C1 segment of cervical spinal cord (tissue), 14 donors: ENCODE measurements at regions not wholly inside any gene's neighbourhood (a gene's known extent, or its start where the extent isn't known, plus 50 kb on each side); places are given as distances from the start of the nearest gene placed in this dataset.

Experiments
- DNase-seq, 14 donors: peaks; one replicate each; lab custom pipeline; 2025; lab: John Stamatoyannopoulos, UW

DNA sequence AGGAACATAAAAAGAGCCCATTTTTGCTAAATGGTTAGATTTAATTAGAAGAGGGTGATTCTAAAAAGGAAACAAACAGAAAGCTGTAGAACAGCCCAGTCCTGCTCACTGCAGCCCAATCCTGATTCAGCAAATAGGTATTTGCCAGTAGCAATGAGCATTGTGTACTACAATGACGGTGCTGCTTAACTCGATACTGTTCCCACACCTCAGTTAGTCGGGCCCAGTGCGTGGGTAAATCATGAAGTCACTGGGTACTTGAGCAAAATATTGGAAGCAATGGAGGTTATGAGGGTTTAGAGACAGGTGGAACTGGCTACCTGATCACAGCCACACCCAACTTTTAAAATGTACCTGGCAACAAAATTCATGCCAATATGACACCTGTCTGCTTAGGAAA lies 101.5 kb upstream of the ADGRL2 start:
- no peak for DNase-seq

DNA sequence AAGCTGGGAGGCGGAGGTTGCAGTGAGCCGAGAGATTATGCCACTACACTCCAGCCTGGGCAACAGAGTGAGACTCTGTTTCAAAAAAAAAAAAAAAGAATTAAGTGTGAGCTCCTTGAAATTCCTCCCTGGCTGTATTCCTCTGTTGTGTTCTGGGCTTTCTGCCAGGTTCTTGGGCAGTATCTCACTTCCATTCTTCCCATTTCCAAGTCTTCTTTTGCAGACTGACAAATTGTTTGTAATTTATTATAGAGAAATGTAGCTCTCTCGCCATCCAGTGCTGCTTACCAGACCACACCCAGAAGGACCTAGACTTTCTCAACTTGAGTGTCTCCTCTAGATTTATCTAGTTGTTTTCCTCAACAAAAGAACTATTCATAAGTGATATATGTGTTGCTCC lies 105.0 kb upstream of the ADGRL2 start:
- DNase-seq = no peak

DNA sequence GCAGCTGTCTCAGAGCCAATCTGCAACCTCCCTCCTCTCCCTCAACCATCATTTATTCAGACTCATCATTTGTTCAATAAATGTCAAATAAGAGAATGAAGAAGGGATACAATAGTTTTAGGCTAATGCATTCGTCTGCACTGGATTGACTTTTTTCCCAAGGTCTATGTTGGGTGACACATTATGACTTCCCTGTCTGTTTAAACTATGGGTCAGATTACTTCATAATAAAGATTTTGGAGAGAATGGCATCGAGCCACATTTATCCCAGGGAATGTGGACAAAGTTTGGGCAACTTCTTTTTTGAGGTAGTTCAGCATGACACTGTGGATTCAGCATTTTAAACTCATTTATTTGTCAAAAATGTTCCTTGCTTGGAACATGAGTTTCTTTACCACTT lies 107.4 kb upstream of the ADGRL2 start:
- DNase-seq = no peak

DNA sequence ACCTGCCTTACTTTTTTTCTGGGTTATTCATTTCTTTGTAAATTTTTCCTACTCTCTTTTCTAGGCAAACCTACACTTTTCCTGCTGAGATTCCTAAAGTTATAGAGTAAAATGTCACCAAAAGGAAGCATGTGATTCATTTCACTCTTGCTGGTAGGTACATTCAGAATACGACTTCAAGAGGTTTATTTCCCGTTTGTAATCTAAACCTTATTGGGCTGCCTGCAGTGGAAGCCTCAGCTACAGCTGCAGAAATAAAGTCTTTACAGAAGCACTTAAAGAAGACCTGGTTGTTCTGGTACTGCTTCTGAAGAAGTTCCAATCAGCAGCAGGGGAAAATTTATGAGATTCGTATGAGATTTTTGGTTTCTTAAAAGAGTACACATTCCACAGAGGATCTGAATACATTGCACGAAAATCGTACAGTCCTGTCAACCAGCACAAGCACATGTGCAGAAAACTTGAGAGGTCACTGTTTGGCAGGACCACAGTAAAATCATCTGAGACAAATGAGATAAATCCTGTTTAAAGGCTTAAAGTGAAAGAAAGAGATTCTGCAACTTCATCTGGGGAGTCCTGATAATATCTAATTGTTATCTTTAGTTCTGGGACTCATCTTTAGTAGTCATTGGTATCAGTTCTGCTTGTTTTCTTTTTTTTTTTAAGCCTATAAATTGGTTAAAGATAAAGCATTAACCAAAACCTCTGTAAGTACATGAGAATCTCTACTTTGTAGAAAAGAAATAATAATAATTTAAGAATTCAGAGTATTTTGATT lies 109.9 kb upstream of the ADGRL2 start:
- no peak for DNase-seq

DNA sequence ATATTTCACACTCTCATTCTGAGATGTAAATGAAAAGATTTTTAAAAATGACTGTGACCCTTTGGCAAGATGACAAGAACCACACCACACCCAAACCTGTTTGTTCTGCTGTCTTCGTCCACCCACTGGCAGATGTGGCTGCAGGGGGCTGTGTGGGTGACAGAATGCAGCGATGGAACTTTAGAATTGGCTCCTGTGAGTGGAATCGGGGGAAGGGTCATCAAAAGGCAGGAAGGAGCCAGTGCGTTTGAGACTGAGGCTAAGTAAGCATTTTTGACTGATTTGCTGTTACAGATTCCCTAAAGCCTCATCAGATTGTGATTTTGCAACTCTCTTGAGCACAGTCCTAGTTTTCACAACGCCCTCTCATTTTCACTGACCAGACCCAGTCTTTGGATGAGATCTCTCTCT lies 111.2 kb upstream of the ADGRL2 start:
- DNase-seq = no peak

DNA sequence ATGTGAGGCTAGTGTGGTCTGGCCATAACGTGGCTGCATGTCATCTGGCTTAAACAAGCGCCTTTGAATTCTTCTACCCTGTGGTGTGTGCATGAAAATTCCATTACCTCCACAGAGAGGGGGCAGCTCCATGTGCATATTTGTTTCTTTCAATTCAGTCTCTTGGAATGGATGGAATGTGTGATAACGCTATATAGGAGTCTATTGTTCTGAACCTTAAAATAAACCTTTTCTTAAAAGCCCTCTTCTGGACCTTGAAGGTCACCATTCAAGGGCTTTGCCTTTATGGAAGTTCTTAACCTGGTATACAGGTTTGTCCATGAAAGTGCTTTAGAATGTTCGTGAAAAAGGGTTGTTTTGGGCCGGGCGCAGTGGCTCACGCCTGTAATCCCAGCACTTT lies 118.2 kb upstream of the ADGRL2 start:
- DNase-seq = no peak

DNA sequence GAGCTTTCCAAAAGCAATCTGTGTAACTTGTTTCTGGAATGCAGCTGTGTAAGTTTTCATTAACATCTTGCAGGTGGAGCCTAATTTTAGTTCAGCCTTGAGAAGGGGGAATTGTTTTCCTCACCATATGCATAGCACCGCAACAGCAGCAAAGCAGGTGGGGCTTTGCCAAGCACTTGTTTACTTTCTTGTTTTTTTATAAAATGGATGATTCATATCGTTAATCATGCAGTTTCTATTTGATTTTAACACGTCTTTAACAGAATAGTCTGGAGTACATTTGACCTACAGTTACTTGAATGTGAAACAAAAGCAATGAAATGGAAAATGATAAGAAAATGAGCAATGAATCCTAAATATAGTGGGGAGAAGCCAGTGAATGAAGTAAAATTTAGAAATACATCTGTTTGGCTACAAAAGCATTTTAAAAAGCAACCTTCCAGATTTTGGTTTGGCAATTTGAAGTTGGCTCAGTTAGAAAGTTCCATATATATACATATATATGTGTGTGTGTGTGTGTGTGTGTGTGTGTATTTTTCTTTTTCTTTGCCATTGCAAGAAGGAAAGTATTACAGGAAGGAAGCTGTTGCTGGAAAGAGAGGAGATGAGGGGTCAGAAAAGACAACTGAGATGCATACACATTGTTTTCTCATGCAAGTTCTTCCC lies 119.0 kb upstream of the ADGRL2 start:
- DNase-seq = no peak

DNA sequence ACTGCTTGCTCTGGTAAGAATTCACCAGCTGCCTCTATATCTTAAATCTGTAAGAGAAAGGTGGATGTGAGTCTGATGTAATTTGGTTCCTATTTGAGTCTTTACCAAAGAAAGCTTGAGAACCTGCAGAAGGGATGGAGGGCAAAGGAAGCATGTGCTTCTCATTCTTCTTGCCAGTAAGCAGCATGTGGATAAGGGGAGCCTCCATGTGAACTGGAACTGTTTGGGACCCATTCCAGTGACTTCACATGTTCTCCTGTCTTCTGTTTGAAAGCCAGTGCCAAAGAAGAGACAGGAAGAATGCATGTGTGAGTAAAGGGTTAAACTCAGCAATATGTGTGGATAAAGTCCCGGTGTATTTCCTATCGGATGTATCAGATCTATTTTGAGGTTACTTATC lies 119.6 kb upstream of the ADGRL2 start:
- no peak for DNase-seq

DNA sequence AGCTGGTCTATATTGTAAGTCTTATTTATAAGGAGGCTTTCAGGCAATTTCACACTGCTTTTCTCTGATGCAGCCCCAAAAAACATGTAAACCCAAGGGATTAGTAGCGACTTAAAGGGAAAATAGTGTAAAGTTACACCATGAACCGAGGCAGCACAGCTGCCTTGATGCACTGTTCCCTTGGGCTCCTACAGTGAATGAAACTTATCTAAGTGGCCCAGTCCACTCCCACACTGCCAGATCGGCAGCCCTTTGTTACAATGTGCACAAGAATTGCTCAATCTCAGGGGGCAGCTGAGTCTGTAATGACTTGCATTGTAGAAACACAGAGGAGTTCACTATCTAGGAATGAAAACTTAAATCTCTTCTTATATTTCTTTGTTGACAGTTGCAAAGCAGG lies 120.8 kb upstream of the ADGRL2 start:
- DNase-seq = no peak

DNA sequence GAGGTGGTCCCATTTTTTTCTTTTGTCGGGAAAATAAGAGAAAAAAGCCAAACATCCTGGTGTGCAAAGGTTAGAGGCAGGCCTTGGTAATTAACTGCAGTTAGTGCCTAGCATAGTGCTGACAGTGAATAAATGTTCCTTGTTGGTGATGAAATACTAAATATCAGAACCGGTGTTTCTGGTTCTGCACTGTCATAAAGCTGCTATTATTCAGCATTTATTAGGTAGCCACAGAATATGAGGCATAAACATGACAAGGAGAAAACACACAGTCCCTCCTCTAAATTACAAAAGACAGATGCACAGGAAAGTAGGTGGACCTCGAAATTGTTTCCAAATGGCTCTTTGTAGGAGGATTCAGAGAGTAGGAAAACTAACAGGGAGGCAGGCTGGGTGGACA lies 122.0 kb upstream of the ADGRL2 start:
- no peak for DNase-seq

DNA sequence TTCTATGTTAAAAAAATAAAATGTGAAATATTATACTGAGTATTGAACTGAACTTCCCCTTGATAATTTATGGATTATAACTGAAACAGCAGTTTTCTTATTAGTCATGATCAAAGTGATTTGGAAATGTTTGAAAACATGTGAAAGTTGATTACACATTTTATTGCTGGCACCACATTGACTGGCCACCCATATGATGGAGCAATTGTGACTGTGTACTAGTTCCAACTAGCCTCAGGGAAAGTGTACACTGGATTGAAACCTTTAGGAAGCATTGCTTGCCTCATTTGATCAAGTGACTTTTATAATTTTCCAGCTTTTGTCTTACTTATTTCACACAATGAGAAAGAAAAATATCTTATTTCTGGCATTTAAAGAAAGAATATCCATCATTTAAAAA lies 128.0 kb upstream of the ADGRL2 start:
- DNase-seq = no peak

DNA sequence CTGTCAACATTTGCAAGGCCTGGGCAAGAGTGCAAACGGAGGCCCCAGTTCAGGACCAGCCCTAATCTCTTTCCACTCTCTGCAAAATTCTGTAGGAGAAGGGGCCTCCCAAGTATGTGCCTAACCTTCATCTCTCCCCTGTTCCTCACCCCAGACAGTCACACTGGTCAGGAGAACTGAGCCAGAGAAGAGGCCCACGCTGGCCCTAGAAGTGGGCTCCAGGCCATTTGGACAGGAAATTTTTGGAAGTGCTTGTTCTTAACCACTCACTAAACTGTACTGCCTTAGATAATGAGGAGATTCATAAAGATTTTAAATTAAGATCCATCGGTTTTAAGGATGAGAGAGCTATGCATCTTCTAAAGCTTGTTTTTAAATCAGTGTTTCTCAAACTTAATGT lies 129.7 kb upstream of the ADGRL2 start:
- DNase-seq = no peak

DNA sequence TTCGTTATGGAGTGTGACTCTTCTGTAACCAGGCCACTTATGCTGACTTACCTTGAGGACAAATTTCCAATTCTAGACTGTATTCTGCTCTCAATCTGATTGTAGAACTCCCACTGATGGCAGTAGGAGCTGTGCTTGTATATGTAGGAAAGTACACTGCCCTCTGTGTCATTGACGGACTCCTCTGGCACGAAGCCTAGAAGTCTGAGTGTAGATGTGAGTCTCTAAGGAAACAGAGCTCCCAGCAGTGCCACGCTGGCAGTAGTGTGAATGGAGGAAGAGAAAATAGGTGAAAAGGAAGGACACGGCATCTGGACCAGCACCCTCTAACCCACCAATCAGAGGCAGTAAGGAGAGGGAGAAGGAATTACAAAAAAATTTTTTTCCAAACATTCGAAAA lies 130.4 kb upstream of the ADGRL2 start:
- DNase-seq = peak in 5 of 14 donors; percentile 2 to 23 (median 8)

DNA sequence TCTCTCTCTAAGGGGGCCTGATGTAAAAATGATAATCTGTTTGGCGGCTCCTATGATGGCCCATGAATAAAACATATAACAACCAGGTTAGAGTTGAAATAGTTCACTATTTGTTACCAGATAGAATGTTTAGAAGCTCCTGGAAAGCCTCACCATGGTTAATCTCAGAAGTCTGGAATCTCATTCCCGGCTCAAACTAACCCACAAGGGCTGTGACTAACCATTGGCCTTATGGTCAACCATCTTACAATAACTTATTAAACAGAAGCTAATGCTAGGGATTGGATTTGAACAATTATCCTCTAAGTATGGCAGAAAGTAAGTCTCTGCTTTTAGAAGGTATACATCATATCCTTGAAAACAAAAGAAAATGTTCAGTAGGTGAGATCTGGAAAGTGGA lies 134.1 kb upstream of the ADGRL2 start:
- DNase-seq = no peak

DNA sequence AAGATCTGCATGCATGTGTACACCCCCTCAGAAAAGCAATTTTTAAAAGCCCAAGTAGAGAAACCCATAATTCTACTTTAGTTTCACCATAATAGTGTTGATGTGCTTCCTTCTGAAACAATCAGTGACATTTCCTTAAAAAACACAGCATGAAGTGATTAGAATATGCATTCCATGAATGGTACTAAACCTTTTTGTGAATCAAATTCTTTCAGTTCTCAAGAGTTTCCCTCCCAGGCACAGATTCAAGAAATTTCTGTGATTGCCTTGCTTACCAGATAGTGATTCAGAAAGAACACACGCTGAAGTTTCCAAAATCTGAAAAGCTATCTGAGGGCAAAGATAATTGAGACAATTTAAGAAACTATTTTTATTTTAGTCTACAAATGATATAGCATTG lies 136.4 kb upstream of the ADGRL2 start:
- DNase-seq = no peak

DNA sequence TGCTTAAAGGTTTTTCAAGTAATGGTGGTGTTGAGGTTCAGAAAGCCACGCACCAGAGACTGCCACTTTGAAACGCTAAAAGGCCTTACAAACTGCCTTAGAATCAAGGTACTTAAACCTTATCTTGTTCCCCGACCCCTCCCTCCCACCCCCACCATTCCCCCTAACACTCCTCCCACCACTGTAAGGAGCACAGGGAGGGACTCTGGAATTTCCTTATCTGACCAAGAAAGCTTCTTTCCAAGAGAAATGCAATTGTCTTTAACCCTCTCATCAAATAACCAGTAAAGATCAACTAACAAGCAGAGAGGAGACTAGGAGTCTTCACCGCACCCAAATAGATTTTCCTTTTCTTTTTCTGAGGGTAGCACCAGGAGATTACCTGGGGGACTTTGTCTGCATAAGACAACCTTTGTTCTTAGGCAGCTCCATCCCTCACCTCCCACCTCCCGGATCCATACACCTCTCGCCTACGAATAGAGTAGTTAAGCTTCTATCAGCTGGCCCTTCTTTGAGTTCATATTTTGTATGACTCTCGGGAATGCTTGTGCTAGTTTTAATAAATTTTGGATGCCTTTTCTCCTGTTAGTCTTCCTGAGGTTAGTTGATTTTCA lies 137.7 kb upstream of the ADGRL2 start:
- no peak for DNase-seq

DNA sequence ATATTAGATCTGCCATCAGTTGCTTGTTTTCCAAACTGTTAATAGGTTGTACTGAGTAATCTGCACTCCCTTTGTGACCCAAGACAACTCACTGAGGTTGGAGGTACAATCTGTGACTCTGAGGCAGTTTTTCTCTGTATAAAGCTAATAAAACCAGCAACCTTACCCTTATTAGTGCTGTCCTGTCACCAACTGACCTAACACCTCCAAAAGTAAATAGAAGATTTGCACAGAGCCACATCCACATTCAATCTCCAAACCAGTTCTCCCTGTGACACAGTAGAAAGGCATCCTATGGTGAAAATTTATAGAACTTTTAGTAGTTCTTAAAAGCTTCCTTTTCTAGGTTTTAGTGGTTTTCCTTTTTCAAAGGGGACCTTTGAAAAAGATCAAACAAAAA lies 140.4 kb upstream of the ADGRL2 start:
- DNase-seq = no peak

DNA sequence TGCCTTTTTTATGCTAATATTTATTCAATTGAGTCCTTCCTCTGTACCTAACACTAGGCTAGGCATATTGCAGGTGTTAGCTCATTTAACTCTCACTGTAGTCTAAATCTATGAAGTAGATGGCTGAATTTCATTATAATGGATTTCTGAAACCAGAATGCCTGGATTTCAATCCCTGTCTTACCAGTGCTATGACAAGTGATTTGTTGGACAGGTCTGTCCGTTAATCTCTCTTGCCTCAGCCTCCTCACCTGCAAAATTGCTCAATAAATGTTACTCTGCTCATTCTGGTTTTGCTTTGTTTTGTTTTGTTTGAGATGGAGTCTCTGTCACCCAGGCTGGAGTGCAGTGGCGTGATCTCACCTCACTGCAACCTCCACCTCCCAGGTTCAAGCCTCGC lies 146.1 kb upstream of the ADGRL2 start:
- DNase-seq = no peak

DNA sequence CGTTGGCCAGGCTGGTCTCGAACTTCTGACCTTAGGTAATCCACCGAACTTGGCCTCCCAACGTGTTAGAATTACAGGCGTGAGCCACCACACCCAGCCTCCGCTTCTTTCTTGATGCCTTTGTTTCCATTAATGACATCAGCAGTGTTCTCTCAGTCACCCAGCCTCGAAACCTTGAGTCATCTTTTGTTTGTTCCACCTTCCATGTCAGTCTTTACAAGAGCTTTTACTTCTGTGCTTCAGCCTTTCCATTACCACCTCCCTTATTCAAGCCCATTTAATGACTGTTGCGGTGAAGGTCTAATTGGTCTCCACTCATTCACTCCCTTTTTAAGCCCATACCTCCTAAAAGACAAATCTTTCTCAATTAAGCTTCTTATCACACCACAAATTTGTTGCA lies 146.6 kb upstream of the ADGRL2 start:
- DNase-seq = no peak

DNA sequence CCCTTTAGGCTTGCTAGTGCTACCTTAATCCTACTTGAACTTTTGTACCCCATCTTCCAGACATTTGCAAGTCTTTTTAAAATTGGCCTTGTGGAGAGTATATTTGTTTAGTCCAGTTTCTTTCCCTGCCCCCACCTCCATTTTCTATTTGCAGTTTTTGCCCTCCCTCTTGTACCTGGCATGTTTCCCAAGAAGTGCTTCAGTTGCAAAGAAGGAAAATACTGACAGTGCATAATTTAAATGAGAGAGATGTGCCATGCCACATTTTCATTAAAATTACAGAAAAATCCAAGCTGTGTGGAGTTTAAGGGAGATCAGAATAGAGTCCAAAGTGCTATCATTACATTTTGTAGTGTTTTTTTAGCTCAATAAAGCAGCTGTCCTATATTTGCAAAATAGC lies 150.0 kb upstream of the ADGRL2 start:
- no peak for DNase-seq

DNA sequence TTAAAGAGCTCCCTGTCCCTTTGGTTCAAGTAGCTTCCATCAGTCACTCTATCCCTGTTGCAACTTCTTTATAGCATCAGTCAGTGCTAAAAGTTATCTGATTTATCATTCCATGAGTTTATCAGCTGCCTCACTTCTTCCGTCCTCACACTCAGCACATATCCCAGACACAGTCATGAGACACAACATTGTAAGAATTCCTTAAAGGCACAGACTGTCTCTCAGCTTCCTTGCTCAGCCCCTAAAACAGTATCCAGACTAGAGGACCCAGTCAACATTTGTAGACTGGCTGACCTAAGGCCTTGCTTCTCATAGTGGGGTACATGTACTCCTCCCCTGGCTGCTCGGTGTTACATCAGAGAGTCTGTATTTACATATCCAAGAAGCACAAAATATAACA lies 164.9 kb upstream of the ADGRL2 start:
- no peak for DNase-seq

DNA sequence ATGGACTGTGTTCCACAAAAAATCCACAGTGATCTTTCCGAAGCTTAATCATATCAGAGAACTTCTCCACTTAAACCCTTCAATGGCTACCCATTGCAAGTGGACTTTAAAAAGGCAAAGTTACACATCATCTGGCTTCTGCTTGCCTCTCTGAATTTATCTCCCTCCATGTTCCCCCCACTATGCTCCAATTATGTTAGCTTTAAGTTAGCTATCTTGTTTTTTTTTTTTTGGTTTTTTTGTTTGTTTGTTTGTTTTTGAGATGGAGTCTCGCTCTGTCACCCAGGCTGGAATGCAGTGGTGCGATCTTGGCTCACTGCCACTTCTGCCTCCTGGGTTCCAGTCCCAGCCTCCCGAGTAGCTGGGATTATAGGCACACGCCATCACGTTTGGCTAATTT lies 166.4 kb upstream of the ADGRL2 start:
- no peak for DNase-seq

DNA sequence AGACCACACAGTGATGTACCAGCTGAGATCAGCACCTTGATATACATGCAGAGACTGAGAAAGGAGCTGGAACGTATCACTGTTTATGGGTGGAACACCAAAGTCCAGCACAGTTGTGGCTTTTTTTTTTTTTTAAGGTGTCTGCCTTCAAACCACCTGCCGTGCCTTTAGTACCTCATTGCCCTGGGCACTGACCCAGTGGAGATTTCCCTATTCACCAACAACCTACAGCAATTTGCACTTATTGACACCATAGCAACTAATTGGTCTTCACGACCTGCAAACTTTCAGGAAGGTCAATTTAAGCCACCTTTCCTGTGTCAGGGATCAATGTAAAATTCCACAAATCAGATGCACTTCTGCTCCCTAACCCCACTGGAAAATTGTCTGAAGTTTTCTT lies 181.6 kb upstream of the ADGRL2 start:
- no peak for DNase-seq
